B cell (primary cell): ENCODE measurements at regions not wholly inside any gene's neighbourhood (a gene's known extent, or its start where the extent isn't known, plus 50 kb on each side); places are given as distances from the start of the nearest gene placed in this dataset.

Experiments used
- ATAC-seq: fragments of 200-7000 bp; cut with Tn5 transposase; one replicate; pipeline ENCODE4 v1.10.0; 2021; ENCODE audit warnings: low read depth, mild to moderate bottlenecking, moderate number of reproducible peaks, moderate library complexity
- CTCF ChIA-PET: fragments of 350-600 bp; sonication (Branson Sonifier 250); formaldehyde crosslinking; loops from one replicate; lab custom pipeline; 2021; ENCODE audit warnings: antibody characterized with exemption, inconsistent platforms; lab: Charles Lee
- POLR2A ChIA-PET: fragments of 350-600 bp; sonication (Branson Sonifier 250); formaldehyde crosslinking; loops from one replicate; lab custom pipeline; 2021; ENCODE audit warnings: antibody characterized with exemption; lab: Charles Lee
- DNase-seq: peaks from one replicate; pipeline ENCODE4 v3.0.0; 2013
- H2AFZ ChIP-seq: 2 replicates; pipeline ENCODE4 v1.6.1; 2012; ENCODE audit warnings: mild to moderate bottlenecking, low read depth, low read length; ENCODE audit not compliant: insufficient read depth, poor library complexity, severe bottlenecking
- H3K27ac ChIP-seq, 2 donors: 1 replicate in 1 of 2; 2 replicates in 1 of 2; pipeline ENCODE4 v1.5.1; 2012 to 2013; ENCODE audit warnings: low read length in 2 of 2, mild to moderate bottlenecking in 2 of 2, moderate library complexity in 1 of 2
- H3K27me3 ChIP-seq, 4 experiments: fragments of 200-600 bp in 1 of 4; sonication (generic) in 1 of 4; replicated peaks in 1 of 4; 1 replicate in 2 of 4; 2 replicates in 2 of 4; pipeline versions ENCODE4 v1.6.1 to v1.7.0; 2013 to 2016; ENCODE audit warnings: low read length in 3 of 4, mild to moderate bottlenecking in 2 of 4, mixed read lengths in 1 of 4, moderate library complexity in 1 of 4; ENCODE audit not compliant: insufficient read depth in 4 of 4, control insufficient read depth in 3 of 4; ENCODE audit errors: control extremely low read depth in 1 of 4
- H3K36me3 ChIP-seq, 2 experiments: replicated peaks in 1 of 2; 1 replicate in 1 of 2; 2 replicates in 1 of 2; pipeline versions ENCODE4 v1.6.1 to v1.7.1; 2013; ENCODE audit warnings: low read length in 1 of 2; ENCODE audit not compliant: insufficient read depth in 2 of 2, control insufficient read depth in 1 of 2; ENCODE audit errors: control extremely low read depth in 1 of 2, extremely low read depth in 1 of 2
- H3K4me1 ChIP-seq, 2 donors: fragments of 200-600 bp in 1 of 2; sonication (generic) in 1 of 2; 1 replicate in 1 of 2; 2 replicates in 1 of 2; pipeline versions ENCODE4 v1.5.1 to v1.6.1; 2013 to 2017; ENCODE audit warnings: low read length in 2 of 2; ENCODE audit not compliant: control insufficient read depth in 2 of 2, insufficient read depth in 2 of 2
- H3K4me2 ChIP-seq: replicated peaks from 2 replicates; pipeline ENCODE3; 2012; ENCODE audit warnings: mild to moderate bottlenecking, low read depth, low read length; ENCODE audit not compliant: poor library complexity, severe bottlenecking
- H3K4me3 ChIP-seq, 5 experiments: fragments of 200-600 bp in 1 of 5; sonication (generic) in 1 of 5; 1 replicate in 3 of 5; 2 replicates in 2 of 5; pipeline versions ENCODE4 v1.5.1 to v1.7.0; 2011 to 2016; ENCODE audit warnings: low read length in 4 of 5, mild to moderate bottlenecking in 4 of 5, low read depth in 2 of 5, control low read depth in 1 of 5, moderate library complexity in 1 of 5; ENCODE audit not compliant: insufficient read depth in 1 of 5; ENCODE audit errors: control extremely low read depth in 1 of 5, extremely low read depth in 1 of 5
- H3K79me2 ChIP-seq: fragments of 200-600 bp; sonication (generic); one replicate; pipeline ENCODE4 v1.6.0; 2016; ENCODE audit warnings: low read length; ENCODE audit not compliant: control insufficient read depth, insufficient read depth
- H3K9ac ChIP-seq: fragments of 200-600 bp; sonication (generic); 2 replicates; pipeline ENCODE4 v1.6.1; 2017; ENCODE audit warnings: mild to moderate bottlenecking, low read length, moderate library complexity
- H3K9me3 ChIP-seq, 3 donors: one replicate each; pipeline versions ENCODE4 v1.6.1 to v1.7.1; 2013; ENCODE audit warnings: low read length in 2 of 3; ENCODE audit not compliant: control insufficient read depth in 2 of 3, insufficient read depth in 1 of 3; ENCODE audit errors: control extremely low read depth in 1 of 3
- H4K20me1 ChIP-seq: 2 replicates; pipeline ENCODE4 v1.6.0; 2012; ENCODE audit warnings: mild to moderate bottlenecking, low read length; ENCODE audit not compliant: insufficient read depth, control insufficient read depth, poor library complexity, severe bottlenecking
- H3K27ac Mint-ChIP-seq: one replicate; pipeline ENCODE4 v1.8.0; 2021; ENCODE audit warnings: mixed read lengths
- H3K27me3 Mint-ChIP-seq: one replicate; pipeline ENCODE4 v1.8.0; 2021; ENCODE audit warnings: mixed read lengths
- H3K4me1 Mint-ChIP-seq: one replicate; pipeline ENCODE4 v1.8.0; 2021; ENCODE audit warnings: mixed read lengths
- H3K4me3 Mint-ChIP-seq: one replicate; pipeline ENCODE4 v1.8.0; 2021; ENCODE audit warnings: mixed read lengths
- H3K9me3 Mint-ChIP-seq: one replicate; pipeline ENCODE4 v1.8.0; 2022; ENCODE audit warnings: mixed read lengths; ENCODE audit not compliant: insufficient read depth
- CTCF ChIP-seq: fragments of 200-600 bp; IDR thresholded peaks from one replicate; pipeline ENCODE4 v1.8.0; 2022; ENCODE audit warnings: antibody characterized with exemption, mild to moderate bottlenecking
- EZH2 ChIP-seq: IDR thresholded peaks from 2 replicates; pipeline ENCODE4 v1.6.1; 2012; ENCODE audit warnings: borderline replicate concordance, low read depth, mild to moderate bottlenecking, moderate library complexity, low read length; ENCODE audit not compliant: insufficient read depth, poor library complexity, severe bottlenecking
- WGBS: methylation state at CpG from one replicate; pipeline ENCODE4 v1.1.5; 2013; ENCODE audit warnings: missing lambda C conversion rate; ENCODE audit not compliant: insufficient coverage; 5-methylcytosine and 5-hydroxymethylcytosine counted together
- intact Hi-C: fragments of 100-400 bp; cut with micrococcal nuclease; formaldehyde crosslinking; loops from one replicate; pipeline ENCODE4 v1.10.0; 2022

- H3K79me2 ChIP-seq: no peaks in the 10 kb centered on the region
- intact Hi-C loops: no loop called here
These were observed 311.1 kb upstream of the THBS1 start for GRCh38 chr15:39269821-39270220.

GRCh38 chr15:39270221-39270855 lies 310.5 kb upstream of the THBS1 start:
- no peaks in the 10 kb centered on the region for H3K27me3 Mint-ChIP-seq
- H3K79me2 ChIP-seq: no peaks in the 10 kb centered on the region
- H3K4me3 ChIP-seq: no peak overlapping the region
- no peak overlapping the region for H3K27ac Mint-ChIP-seq
- H3K9ac ChIP-seq: no peak overlapping the region
- no peak overlapping the region for H3K27ac ChIP-seq
- TF ChIP-seq CTCF (no peak), EZH2 (no peak)
- intact Hi-C loops: no loop called here
- no peaks in the 10 kb centered on the region for H3K27me3 ChIP-seq
- H3K4me1 Mint-ChIP-seq: no peaks in the 10 kb centered on the region
- CTCF ChIA-PET: no interaction called here
- POLR2A ChIA-PET: no interaction called here
- H3K9me3 ChIP-seq: no peaks in the 10 kb centered on the region
- H2AFZ ChIP-seq: no peak overlapping the region
- H3K36me3 ChIP-seq: no peaks in the 10 kb centered on the region
- DNase-seq: no peak
- H3K4me3 Mint-ChIP-seq: no peak overlapping the region
- no peaks in the 10 kb centered on the region for H4K20me1 ChIP-seq
- ATAC-seq: no peak
- no peaks in the 10 kb centered on the region for H3K4me1 ChIP-seq
- H3K9me3 Mint-ChIP-seq: no peaks in the 10 kb centered on the region
- H3K4me2 ChIP-seq: no peak overlapping the region

More at GRCh38 chr15:39269821-39270220, 311.1 kb upstream of the THBS1 start:
- Histone ChIP-seq H3K36me3 (no peaks in the 10 kb centered on the region), H3K9ac (no peak overlapping the region), H4K20me1 (no peaks in the 10 kb centered on the region), H2AFZ (no peak overlapping the region), H3K4me3 (no peak overlapping the region), H3K4me1 (no peaks in the 10 kb centered on the region), H3K27me3 (no peaks in the 10 kb centered on the region), H3K27ac (no peak overlapping the region), H3K4me2 (no peak overlapping the region), H3K9me3 (no peaks in the 10 kb centered on the region)
- TF ChIP-seq CTCF (no peak), EZH2 (no peak)
- ChIA-PET CTCF (no interaction called here), POLR2A (no interaction called here)
- ATAC-seq (no peak), DNase-seq (no peak)
- Mint-ChIP-seq H3K9me3 (no peaks in the 10 kb centered on the region), H3K27ac (no peak overlapping the region), H3K4me1 (no peaks in the 10 kb centered on the region), H3K27me3 (no peaks in the 10 kb centered on the region), H3K4me3 (no peak overlapping the region)
- 96% methylated on average over 3 of the region's 4 CpGs for WGBS
